ENCODE measurements at regions not wholly inside any gene's neighbourhood (a gene's known extent, or its start where the extent isn't known, plus 50 kb on each side); places are given as distances from the start of the nearest gene placed in this dataset.

GRCh38 chr18:57251747-57252146, 100.6 kb upstream of the ST8SIA3 start (continued):
- TF ChIP-seq TSHZ1 (CRISPR knock-in tag; IDR thresholded peaks at IDR 0.05), result no peak
- no peak for TF ChIP-seq ZBTB26 (CRISPR knock-in tag; IDR thresholded peaks at IDR 0.05)
- no peak for TF ChIP-seq NR2F6 (CRISPR knock-in tag; IDR thresholded peaks at IDR 0.05)
- TF ChIP-seq PHTF2 (CRISPR knock-in tag; IDR thresholded peaks at IDR 0.05), result no peak
- no peak for TF ChIP-seq ZFP36 (IDR thresholded peaks at IDR 0.05; ENCODE audit: low read depth, low read length, partially characterized antibody)
- no peak for TF ChIP-seq SPI1 (IDR thresholded peaks at IDR 0.05; ENCODE audit: borderline replicate concordance, low read depth, low read length)

GRCh38 chr18:57253903-57254302, 98.5 kb upstream of the ST8SIA3 start:
- CTCF ChIA-PET (ENCODE audit: low intra/inter-chr PET ratio), result no interaction called here
- no peak for FAIRE-seq

More at GRCh38 chr18:57253903-57254302, 98.5 kb upstream of the ST8SIA3 start:
- intact Hi-C loops (cut with micrococcal nuclease), result no loop called here
- Histone ChIP-seq H4K20me1 (replicated peaks; ENCODE audit: control insufficient read depth, insufficient read depth, low read length) (no peaks in the 10 kb centered on the region; the same call in 1 of the 2 replicates), H3K4me2 (ENCODE audit: insufficient read depth, low read length) (no peak overlapping the region), H2AFZ (ENCODE audit: low read depth, low read length) (no peak overlapping the region), H3K36me3 (ENCODE audit: control insufficient read depth, insufficient read depth, low read length) (no peaks in the 10 kb centered on the region), H3K27me3 (ENCODE audit: control insufficient read depth in 2 of 2, insufficient read depth in 2 of 2, low read length in 2 of 2) (peaks cover 0 to 9% of the 10 kb centered on the region in 2 experiments; a peak in 1 of 5 replicates), H3K79me2 (ENCODE audit: control insufficient read depth, insufficient read depth, low read length) (no peaks in the 10 kb centered on the region), H3K9ac (ENCODE audit: insufficient read depth in 1 of 2, low read depth in 2 of 2, low read length in 2 of 2) (no peak overlapping the region), H3K9me3 (replicated peaks; ENCODE audit: control insufficient read depth, insufficient read depth, low read depth, low read length) (no peaks in the 10 kb centered on the region), H3K4me1 (replicated peaks in 1 of 2; ENCODE audit: control insufficient read depth in 2 of 2, insufficient read depth in 2 of 2, low read length in 2 of 2) (no peaks in the 10 kb centered on the region), H3K9me1 (ENCODE audit: control insufficient read depth, insufficient read depth, low read length) (no peaks in the 10 kb centered on the region), H3K27ac (ENCODE audit: extremely low read depth, low read depth, low read length) (no peak overlapping the region), H3K4me3 (no peak overlapping the region)
- ATAC-seq (no peak), DNase-seq (ENCODE audit: extremely low read depth in 1 of 4, low spot score in 3 of 4) (no peak)
- BruUV-seq (replicated peaks), result no TSS peak
- 0% methylated on average over 9 of the region's 9 CpGs for WGBS (ENCODE audit: insufficient coverage, low coverage, missing lambda C conversion rate)
- in situ Hi-C loops (cut with MboI), result no loop called here
- no peak for TF ChIP-seq XRCC5 (IDR thresholded peaks at IDR 0.05; ENCODE audit: low read depth, low read length)
- no peak for TF ChIP-seq ZBTB5 (IDR thresholded peaks at IDR 0.05)
- TF ChIP-seq ZNF224 (CRISPR knock-in tag; IDR thresholded peaks at IDR 0.05), result no peak
- TF ChIP-seq MTA3 (IDR thresholded peaks at IDR 0.05; ENCODE audit: borderline replicate concordance), result no peak
- TF ChIP-seq ELF2 (CRISPR knock-in tag; IDR thresholded peaks at IDR 0.05), result no peak
- TF ChIP-seq MEF2A (IDR thresholded peaks at IDR 0.05; ENCODE audit: control insufficient read depth, low read depth, low read length), result no peak
- no peak for TF ChIP-seq ZNF121 (CRISPR knock-in tag; conservative IDR thresholded peaks at IDR 0.05)
- POLR2A ChIA-PET, result no interaction called here
